ENCODE measurements at regions not wholly inside any gene's neighbourhood (a gene's known extent, or its start where the extent isn't known, plus 50 kb on each side); places are given as distances from the start of the nearest gene placed in this dataset.

- Histone ChIP-seq H3K9ac (ENCODE audit: low read length) (no peak overlapping the region), H3K27me3 (ENCODE audit: control insufficient read depth, insufficient read depth, low read length) (no peaks in the 10 kb centered on the region), H3K4me1 (ENCODE audit: control insufficient read depth, insufficient read depth, low read length) (peaks cover 12% of the 10 kb centered on the region; the same call in 1 of the 2 replicates), H3K27ac (ENCODE audit: low read depth, low read length) (no peak overlapping the region), H3K9me3 (ENCODE audit: control insufficient read depth, insufficient read depth, low read depth, low read length) (no peaks in the 10 kb centered on the region), H3K36me3 (ENCODE audit: control insufficient read depth, insufficient read depth, low read length) (no peaks in the 10 kb centered on the region), H3K4me3 (ENCODE audit: low read depth, low read length) (no peak overlapping the region)
Observed at GRCh38 chr2:200752332-200752731, 59.4 kb upstream of the BZW1 start.

DNA sequence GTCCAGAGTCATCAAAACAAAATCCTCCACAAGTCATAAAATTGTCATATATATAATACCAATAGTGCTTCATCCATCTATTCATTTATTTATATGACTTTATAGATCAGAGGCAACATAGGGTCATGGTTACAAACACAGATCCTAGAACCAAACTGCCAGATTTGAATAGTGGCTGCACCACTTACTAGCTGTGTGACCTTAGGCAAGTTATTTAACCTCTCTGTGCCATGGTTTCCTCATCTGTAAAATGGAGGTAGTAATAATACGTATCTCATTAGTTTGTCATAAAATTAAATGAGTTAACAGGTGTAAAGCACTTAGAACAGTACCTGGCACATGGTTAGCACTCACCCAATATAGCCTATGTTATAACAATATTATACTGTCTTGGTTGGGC is 58.9 kb upstream of the BZW1 start:
- no peaks in the 10 kb centered on the region for H3K27me3 ChIP-seq (ENCODE audit: control insufficient read depth, insufficient read depth, low read length)
- H3K36me3 ChIP-seq (ENCODE audit: control insufficient read depth, insufficient read depth, low read length): no peaks in the 10 kb centered on the region
- peaks cover 11% of the 10 kb centered on the region; the same call in 1 of the 2 replicates for H3K4me1 ChIP-seq (ENCODE audit: control insufficient read depth, insufficient read depth, low read length)
- H3K9me3 ChIP-seq (ENCODE audit: control insufficient read depth, insufficient read depth, low read depth, low read length): no peaks in the 10 kb centered on the region
- H3K9ac ChIP-seq (ENCODE audit: low read length): no peak overlapping the region
- H3K4me3 ChIP-seq (ENCODE audit: low read depth, low read length): no peak overlapping the region
- no peak overlapping the region for H3K27ac ChIP-seq (ENCODE audit: low read depth, low read length)

GRCh38 chr2:200756618-200757321 is 54.9 kb upstream of the BZW1 start:
- H3K27ac ChIP-seq (ENCODE audit: low read depth, low read length): no peak overlapping the region
- H3K9me3 ChIP-seq (ENCODE audit: control insufficient read depth, insufficient read depth, low read depth, low read length): no peaks in the 10 kb centered on the region
- no peak overlapping the region for H3K4me3 ChIP-seq (ENCODE audit: low read depth, low read length)
- H3K9ac ChIP-seq (ENCODE audit: low read length): no peak overlapping the region
- H3K27me3 ChIP-seq (ENCODE audit: control insufficient read depth, insufficient read depth, low read length): no peaks in the 10 kb centered on the region
- peaks cover 11% of the 10 kb centered on the region; the same call in 1 of the 2 replicates for H3K4me1 ChIP-seq (ENCODE audit: control insufficient read depth, insufficient read depth, low read length)
- H3K36me3 ChIP-seq (ENCODE audit: control insufficient read depth, insufficient read depth, low read length): no peaks in the 10 kb centered on the region

- Histone ChIP-seq H3K4me3 (ENCODE audit: low read depth, low read length) (no peak overlapping the region), H3K27me3 (ENCODE audit: control insufficient read depth, insufficient read depth, low read length) (no peaks in the 10 kb centered on the region), H3K4me1 (ENCODE audit: control insufficient read depth, insufficient read depth, low read length) (peaks cover 11% of the 10 kb centered on the region; the same call in 1 of the 2 replicates), H3K27ac (ENCODE audit: low read depth, low read length) (no peak overlapping the region), H3K9me3 (ENCODE audit: control insufficient read depth, insufficient read depth, low read depth, low read length) (no peaks in the 10 kb centered on the region), H3K9ac (ENCODE audit: low read length) (no peak overlapping the region), H3K36me3 (ENCODE audit: control insufficient read depth, insufficient read depth, low read length) (no peaks in the 10 kb centered on the region)
Observed at GRCh38 chr2:200757399-200757798, 54.3 kb upstream of the BZW1 start.

GRCh38 chr2:200758341-200758740 is 53.4 kb upstream of the BZW1 start:
- no peak overlapping the region for H3K9ac ChIP-seq (ENCODE audit: low read length)
- H3K36me3 ChIP-seq (ENCODE audit: control insufficient read depth, insufficient read depth, low read length): no peaks in the 10 kb centered on the region
- no peak overlapping the region for H3K27ac ChIP-seq (ENCODE audit: low read depth, low read length)

GRCh38 chr2:200761266-200761665 is 50.4 kb upstream of the BZW1 start:
- H3K4me3 ChIP-seq (ENCODE audit: low read depth, low read length): no peak overlapping the region
- peaks cover 11% of the 10 kb centered on the region; the same call in 1 of the 2 replicates for H3K4me1 ChIP-seq (ENCODE audit: control insufficient read depth, insufficient read depth, low read length)
- H3K36me3 ChIP-seq (ENCODE audit: control insufficient read depth, insufficient read depth, low read length): no peaks in the 10 kb centered on the region

More at GRCh38 chr2:200758341-200758740, 53.4 kb upstream of the BZW1 start:
- Histone ChIP-seq H3K4me3 (ENCODE audit: low read depth, low read length) (no peak overlapping the region), H3K9me3 (ENCODE audit: control insufficient read depth, insufficient read depth, low read depth, low read length) (no peaks in the 10 kb centered on the region), H3K4me1 (ENCODE audit: control insufficient read depth, insufficient read depth, low read length) (peaks cover 11% of the 10 kb centered on the region; the same call in 1 of the 2 replicates), H3K27me3 (ENCODE audit: control insufficient read depth, insufficient read depth, low read length) (no peaks in the 10 kb centered on the region)

More at GRCh38 chr2:200761266-200761665, 50.4 kb upstream of the BZW1 start:
- H3K27ac ChIP-seq (ENCODE audit: low read depth, low read length): no peak overlapping the region
- H3K9ac ChIP-seq (ENCODE audit: low read length): no peak overlapping the region
- H3K27me3 ChIP-seq (ENCODE audit: control insufficient read depth, insufficient read depth, low read length): no peaks in the 10 kb centered on the region
- no peaks in the 10 kb centered on the region for H3K9me3 ChIP-seq (ENCODE audit: control insufficient read depth, insufficient read depth, low read depth, low read length)

Data from HUES6 (cell line).